OCI-LY3 (cell line): ENCODE measurements at regions not wholly inside any gene's neighbourhood (a gene's known extent, or its start where the extent isn't known, plus 50 kb on each side); places are given as distances from the start of the nearest gene placed in this dataset.

Source experiments
- H2AFZ ChIP-seq: fragments of 200-600, 300-600 bp; shearing (Covaris generic); 2 replicates; pipeline ENCODE4 v1.6.0; 2014; ENCODE audit warnings: antibody characterized with exemption, low read depth, low read length
- H3K27ac ChIP-seq: fragments of 200-600, 300-600 bp; sonication (generic); 2 replicates; pipeline ENCODE4 v1.5.1; 2014; ENCODE audit warnings: mild to moderate bottlenecking, low read length, moderate library complexity, mixed read lengths
- H3K27me3 ChIP-seq: fragments of 200-600, 300-600 bp; sonication (generic); 2 replicates; pipeline ENCODE4 v1.6.1; 2014; ENCODE audit warnings: low read depth, low read length, mixed read lengths
- H3K36me3 ChIP-seq: fragments of 200-600, 300-600 bp; sonication (generic); replicated peaks from 2 replicates; pipeline ENCODE3; 2014; ENCODE audit warnings: low read depth, low read length, mixed read lengths
- H3K4me1 ChIP-seq: fragments of 300-600, 200-600 bp; sonication (generic); 2 replicates; pipeline ENCODE4 v1.6.1; 2014; ENCODE audit warnings: low read length, mixed read lengths
- H3K4me2 ChIP-seq: fragments of 200-600, 300-600 bp; sonication (generic); 2 replicates; pipeline ENCODE4 v1.6.1; 2014; ENCODE audit warnings: low read length, mixed read lengths
- H3K4me3 ChIP-seq: fragments of 300-600, 200-600 bp; sonication (generic); 2 replicates; pipeline ENCODE4 v1.5.1; 2014; ENCODE audit warnings: antibody characterized with exemption, mild to moderate bottlenecking, low read length, moderate library complexity
- H3K79me2 ChIP-seq: fragments of 300-600, 200-600 bp; shearing (Covaris generic); 2 replicates; pipeline ENCODE4 v1.6.1; 2014; ENCODE audit warnings: mild to moderate bottlenecking, low read length, mixed read lengths
- H3K9ac ChIP-seq: fragments of 300-600, 200-600 bp; shearing (Covaris generic); 2 replicates; pipeline ENCODE4 v1.6.0; 2014; ENCODE audit warnings: mild to moderate bottlenecking, low read length, moderate library complexity
- H3K9me3 ChIP-seq: fragments of 200-600, 300-600 bp; shearing (Covaris generic); 2 replicates; pipeline ENCODE4 v1.6.1; 2014; ENCODE audit warnings: low read length, mixed read lengths; ENCODE audit not compliant: insufficient read depth
- H4K20me1 ChIP-seq: fragments of 200-600, 300-600 bp; sonication (generic); 2 replicates; pipeline ENCODE4 v1.6.1; 2016; ENCODE audit warnings: low read length, mixed read lengths; ENCODE audit not compliant: insufficient read depth
- CTCF ChIP-seq: fragments of 200-600, 300-600 bp; sonication (generic); IDR thresholded peaks from 2 replicates; pipeline ENCODE4 v1.5.1; 2014; ENCODE audit warnings: antibody characterized with exemption, low read length, low read depth
- EZH2phosphoT487 ChIP-seq: fragments of 200-600 bp; shearing (Covaris generic); IDR thresholded peaks from 2 replicates; pipeline ENCODE4 v1.6.1; 2018; ENCODE audit warnings: antibody characterized with exemption, mixed run types, low read depth

DNA sequence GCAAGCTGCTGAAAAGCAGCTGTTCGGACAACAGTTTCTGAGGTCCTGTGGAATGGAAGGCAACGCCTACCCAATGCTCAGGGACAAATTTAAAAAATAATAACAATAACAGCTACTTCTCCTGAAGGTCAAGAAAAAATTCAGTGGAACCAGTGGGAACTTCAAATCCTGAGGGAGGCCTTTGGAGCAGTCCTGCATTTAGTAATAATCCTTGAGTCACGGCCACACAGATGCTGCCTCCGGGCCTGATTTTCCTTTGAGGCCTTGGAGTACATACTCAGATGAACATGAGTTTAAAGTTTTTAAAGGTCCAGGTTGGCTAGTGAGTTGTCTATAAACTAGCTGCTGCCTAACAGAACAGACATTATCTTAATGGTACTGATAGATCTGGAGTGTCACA, 268.0 kb downstream of the MSRB3 start:
- H3K27me3 ChIP-seq: no peaks in the 10 kb centered on the region
- no peaks in the 10 kb centered on the region for H3K9me3 ChIP-seq
- TF ChIP-seq EZH2phosphoT487: no peak
- no peaks in the 10 kb centered on the region for H4K20me1 ChIP-seq
- no peak overlapping the region for H3K4me2 ChIP-seq
- H2AFZ ChIP-seq: no peak overlapping the region
- H3K4me3 ChIP-seq: no peak overlapping the region
- H3K27ac ChIP-seq: no peak overlapping the region
- H3K9ac ChIP-seq: no peak overlapping the region
- no peaks in the 10 kb centered on the region for H3K79me2 ChIP-seq
- H3K36me3 ChIP-seq: no peaks in the 10 kb centered on the region
- H3K4me1 ChIP-seq: no peaks in the 10 kb centered on the region

DNA sequence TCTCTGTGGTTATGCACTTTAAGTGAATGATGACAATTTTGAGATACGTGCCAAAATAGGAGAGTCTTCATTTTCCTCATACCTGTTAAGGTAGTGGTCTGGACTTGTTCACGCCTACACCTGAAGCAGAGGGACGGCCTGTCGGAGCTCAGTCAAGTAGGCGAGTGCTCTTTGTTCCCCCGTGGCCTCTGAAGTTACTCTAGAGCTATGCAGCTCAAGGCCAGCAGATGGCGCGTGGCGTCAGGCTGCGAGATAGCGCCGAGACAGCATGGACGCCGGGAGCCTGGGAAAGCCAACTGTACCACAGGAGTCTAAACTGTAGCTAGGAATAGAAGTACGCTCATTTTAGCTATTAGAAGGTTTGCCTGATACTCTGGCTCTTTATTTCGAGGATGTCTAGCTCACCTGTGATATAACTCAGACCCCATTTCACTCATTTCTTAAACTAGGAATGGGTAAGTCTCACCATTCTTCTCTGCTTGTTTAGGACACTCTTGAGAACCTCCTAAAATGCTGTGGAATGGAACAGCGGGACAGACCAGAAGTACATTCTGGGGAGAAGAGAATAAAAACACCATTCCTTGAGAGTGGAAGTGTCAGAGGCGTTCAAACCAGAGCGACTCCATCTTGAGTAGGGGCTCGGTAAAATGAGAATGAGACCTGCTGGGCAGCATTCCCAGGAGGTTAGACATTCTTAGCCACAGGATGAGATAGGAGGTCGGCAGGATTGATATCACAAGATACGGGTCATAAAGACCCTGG, 267.4 kb upstream of the HMGA2 start:
- TF ChIP-seq EZH2phosphoT487: no peak
- TF ChIP-seq CTCF: peak; percentile 87
- Histone ChIP-seq H3K9me3 (no peaks in the 10 kb centered on the region), H3K4me2 (peak overlapping the region; percentile 63), H3K4me3 (peak overlapping the region; percentile 55), H2AFZ (peak overlapping the region; percentile 98), H3K79me2 (no peaks in the 10 kb centered on the region), H4K20me1 (no peaks in the 10 kb centered on the region), H3K36me3 (no peaks in the 10 kb centered on the region), H3K27me3 (peaks cover 13% of the 10 kb centered on the region), H3K4me1 (peaks cover 6% of the 10 kb centered on the region; the same call in 1 of the 2 replicates), H3K9ac (no peak overlapping the region), H3K27ac (no peak overlapping the region)

- Histone ChIP-seq H3K4me2 (peak overlapping the region; percentile 63; the same call in 1 of the 2 replicates), H3K4me1 (peaks cover 6% of the 10 kb centered on the region; the same call in 1 of the 2 replicates), H2AFZ (0 out of 2 replicates have a peak overlapping the region, but pooled peaks have one; percentile 98), H3K4me3 (no peak overlapping the region), H3K79me2 (no peaks in the 10 kb centered on the region), H3K27me3 (peaks cover 15% of the 10 kb centered on the region), H4K20me1 (no peaks in the 10 kb centered on the region), H3K36me3 (no peaks in the 10 kb centered on the region), H3K27ac (no peak overlapping the region), H3K9me3 (no peaks in the 10 kb centered on the region), H3K9ac (no peak overlapping the region)
- TF ChIP-seq CTCF (no peak), EZH2phosphoT487 (no peak)
Measured at GRCh38 chr12:65557438-65558181, 266.7 kb upstream of the HMGA2 start.

- H3K4me3 ChIP-seq: no peak overlapping the region
Measured at GRCh38 chr12:65560286-65560685, 264.0 kb upstream of the HMGA2 start.

More at GRCh38 chr12:65560286-65560685, 264.0 kb upstream of the HMGA2 start:
- TF ChIP-seq CTCF: no peak
- TF ChIP-seq EZH2phosphoT487: no peak
- H3K4me2 ChIP-seq: no peak overlapping the region
- no peaks in the 10 kb centered on the region for H3K79me2 ChIP-seq
- H3K9me3 ChIP-seq: no peaks in the 10 kb centered on the region
- no peaks in the 10 kb centered on the region for H4K20me1 ChIP-seq
- H3K4me1 ChIP-seq: peaks cover 6% of the 10 kb centered on the region; the same call in 1 of the 2 replicates
- H3K36me3 ChIP-seq: no peaks in the 10 kb centered on the region
- H3K9ac ChIP-seq: no peak overlapping the region
- peaks cover 21% of the 10 kb centered on the region for H3K27me3 ChIP-seq
- no peak overlapping the region for H3K27ac ChIP-seq
- no peak overlapping the region for H2AFZ ChIP-seq
